Fibroblast of skin of scalp (primary cell): ENCODE measurements at regions not wholly inside any gene's neighbourhood (a gene's known extent, or its start where the extent isn't known, plus 50 kb on each side); places are given as distances from the start of the nearest gene placed in this dataset.
A peak's percentile ranks its signal among the peaks of the same experiment; 100 is the strongest.

ENCODE experiments used
- DNase-seq: peaks from one replicate; pipeline ENCODE4 v3.0.0-alpha.2; 2013

GRCh38 chr11:70537576-70538571 lies 139.5 kb downstream of the CTTN start:
- no peak for DNase-seq

- no peak for DNase-seq
Observed at GRCh38 chr11:70538641-70539359, 140.5 kb downstream of the CTTN start.

GRCh38 chr11:70539360-70540095 lies 141.2 kb downstream of the CTTN start:
- DNase-seq, result no peak

GRCh38 chr11:70540196-70540595 lies 141.9 kb downstream of the CTTN start:
- no peak for DNase-seq

DNA sequence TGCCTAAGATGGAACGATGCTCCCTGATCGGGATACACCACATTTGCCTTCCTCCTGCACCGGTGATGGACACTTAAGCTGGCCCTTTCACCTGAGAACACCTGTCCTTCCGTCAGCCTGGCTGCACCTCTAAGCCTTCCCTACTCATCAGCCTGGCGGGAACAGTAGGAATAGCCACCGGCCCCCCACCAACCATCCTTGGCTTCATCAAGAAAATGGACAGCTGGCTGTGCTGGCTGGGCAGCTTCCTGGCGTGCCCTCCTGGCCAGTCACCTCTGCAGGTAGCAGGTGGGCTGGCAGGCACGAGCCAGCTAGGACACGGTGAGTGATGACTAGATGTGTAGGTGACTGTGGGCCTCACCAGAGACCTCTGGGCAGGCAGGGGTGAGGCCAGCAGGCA lies 142.8 kb downstream of the CTTN start:
- DNase-seq, result no peak

DNA sequence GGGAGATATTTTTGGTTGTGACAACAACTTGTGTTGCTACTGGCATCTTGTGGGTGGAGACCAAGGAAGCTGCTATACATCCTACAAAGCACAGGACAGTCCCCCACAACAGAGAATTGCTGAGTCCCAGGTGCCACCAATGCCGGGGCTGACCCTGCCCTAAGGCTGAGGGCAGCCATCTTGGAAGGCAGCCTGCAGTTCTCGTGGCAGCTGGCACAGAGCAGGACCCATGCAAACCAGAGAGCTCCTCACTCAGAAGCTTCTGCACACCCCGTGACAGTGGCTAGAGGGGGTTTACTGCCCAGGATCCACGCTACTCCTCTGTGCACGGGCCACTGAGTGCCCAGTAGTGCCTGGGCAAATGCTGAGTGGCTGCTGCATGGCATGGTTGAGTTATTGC lies 143.4 kb downstream of the CTTN start:
- DNase-seq, result no peak

DNA sequence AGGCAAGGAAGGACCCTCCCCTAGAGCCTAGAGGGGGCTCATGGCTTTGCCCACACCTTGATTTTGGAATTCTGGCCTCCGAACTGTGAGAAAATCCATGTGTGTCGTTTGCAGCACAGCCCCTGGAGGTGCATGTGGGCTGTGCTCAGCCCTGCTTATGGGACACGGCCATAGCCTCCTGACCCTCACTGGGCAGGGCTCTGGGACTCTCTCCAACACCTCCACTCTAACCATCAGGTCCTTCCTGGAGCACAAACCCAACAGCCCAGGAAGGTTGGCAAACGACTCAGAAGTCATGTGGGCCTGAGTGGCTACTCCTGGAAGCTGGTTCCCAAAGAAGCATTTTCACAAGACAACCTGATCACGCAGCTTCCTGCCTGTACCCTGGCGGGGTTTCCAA lies 144.1 kb downstream of the CTTN start:
- no peak for DNase-seq

DNA sequence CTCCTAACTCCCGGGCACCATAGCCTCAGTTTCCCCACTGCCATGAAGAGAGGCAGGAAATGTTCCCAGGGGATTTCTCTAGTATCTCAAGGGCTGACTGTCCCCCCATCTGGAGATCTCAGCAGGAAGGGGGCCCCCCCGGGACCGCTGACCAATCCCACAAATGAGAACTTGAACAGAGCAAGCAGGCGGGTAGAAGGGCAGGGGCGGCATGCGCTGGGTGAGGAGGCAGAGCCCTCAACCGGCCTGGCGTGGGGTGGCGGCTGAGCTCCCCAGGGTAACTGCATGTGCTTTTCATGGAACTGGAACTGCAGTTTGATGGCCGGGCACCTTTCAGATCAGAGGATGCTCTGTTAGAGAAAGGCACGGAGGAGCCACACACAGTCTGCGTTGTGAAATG lies 144.5 kb downstream of the CTTN start:
- no peak for DNase-seq

DNA sequence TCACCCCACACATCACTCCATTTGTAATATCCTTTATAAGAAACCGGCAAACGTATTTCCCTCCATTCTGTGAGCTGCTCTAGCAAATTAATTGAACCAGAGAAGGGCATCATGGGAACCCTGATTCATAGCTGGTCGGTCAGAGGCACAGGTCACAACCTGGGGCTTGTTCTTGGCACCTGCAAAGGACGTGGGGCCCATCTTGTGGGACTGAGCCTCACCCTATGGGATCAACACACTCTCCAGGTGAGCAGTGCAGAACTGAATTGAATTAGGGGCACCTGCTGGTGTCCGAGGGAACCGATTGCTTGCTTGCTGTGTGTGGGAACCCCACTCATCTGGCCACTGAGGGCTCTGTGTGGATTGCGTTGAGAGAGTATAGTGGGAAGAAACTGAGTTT lies 145.3 kb downstream of the CTTN start:
- DNase-seq, result no peak

- no peak for DNase-seq
Observed at GRCh38 chr11:70544067-70544773, 145.9 kb downstream of the CTTN start.

DNA sequence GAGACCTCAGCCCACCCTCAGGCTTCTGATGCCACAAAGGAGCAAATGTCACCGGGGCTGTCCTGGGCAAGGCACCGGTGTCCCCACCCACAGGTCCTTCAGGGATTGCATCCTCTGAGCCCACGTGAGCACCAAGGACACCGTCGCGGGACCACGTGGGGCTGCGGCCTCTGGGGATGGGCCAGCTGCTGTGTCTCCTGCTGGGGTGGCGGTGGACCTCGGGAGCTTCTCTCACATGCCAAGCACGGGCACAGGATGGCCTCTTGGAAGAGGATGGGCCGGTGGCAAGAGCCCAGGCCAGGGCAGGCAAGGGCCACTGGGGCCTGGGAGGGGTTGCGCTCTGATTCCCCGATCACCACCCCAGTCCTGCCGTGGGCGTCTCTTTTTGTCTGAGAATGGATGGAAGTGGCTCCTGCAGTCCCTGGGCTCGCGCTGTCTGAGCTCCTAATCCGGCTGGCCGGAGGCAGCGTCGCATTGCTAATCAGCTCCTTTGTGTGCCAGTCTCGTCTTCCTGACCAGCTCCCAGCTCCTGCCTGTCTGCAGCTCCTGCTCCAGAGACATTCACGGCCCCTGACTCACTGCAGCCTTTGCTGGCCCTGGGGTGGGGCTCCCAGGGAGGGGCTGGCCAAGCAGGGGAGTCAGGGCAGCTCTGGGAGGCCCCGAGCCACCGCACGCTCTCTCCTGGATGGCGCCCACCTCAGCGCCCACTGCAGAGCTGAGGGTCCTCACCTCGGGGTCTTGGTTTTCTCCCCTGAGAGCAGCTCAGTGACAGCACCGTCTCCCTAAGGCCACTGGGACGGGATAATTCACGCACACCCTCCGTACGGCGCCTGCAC lies 146.7 kb downstream of the CTTN start:
- peak; percentile 20 for DNase-seq

GRCh38 chr11:70545610-70545912 lies 147.2 kb downstream of the CTTN start:
- DNase-seq, result no peak

DNA sequence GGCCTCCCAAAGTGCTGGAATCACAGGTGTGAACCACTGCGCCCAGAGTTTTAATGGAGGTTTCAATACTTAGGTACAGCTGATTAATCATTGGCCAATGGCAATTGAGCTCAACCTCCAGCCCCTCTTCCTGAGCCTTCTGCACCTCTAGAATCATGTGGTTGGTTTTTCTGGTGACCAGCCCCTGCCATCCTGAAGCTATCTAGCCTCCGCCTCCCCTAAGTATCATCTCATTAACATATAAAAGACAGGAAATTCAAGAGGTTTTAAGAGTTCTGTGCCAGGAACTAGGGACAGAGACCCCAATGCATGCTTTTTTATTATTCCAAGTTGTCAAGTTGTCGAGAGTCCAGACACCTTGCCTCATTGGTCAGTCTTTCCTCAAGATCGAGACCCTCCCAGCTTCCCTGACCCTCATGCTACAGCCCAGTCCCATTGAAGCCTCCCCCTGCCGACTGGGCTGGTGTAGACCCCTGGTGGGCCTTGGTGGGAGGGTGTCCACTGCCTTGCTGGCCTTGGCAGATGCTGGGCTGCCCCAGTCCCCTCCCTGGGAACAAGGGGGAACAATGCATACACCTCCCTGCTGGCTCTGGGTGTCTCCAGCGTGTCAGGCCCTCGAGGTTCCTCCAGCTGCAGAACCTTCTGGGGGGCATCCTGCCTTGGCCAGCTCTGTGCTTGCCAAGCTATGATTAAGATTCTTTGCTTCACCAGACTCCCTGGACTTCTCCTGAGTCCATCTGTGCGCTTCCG lies 148.0 kb downstream of the CTTN start:
- DNase-seq, result no peak

GRCh38 chr11:70547386-70547785 lies 149.1 kb downstream of the CTTN start:
- DNase-seq, result no peak

- no peak for DNase-seq
Observed at GRCh38 chr11:70547821-70548670, 149.7 kb downstream of the CTTN start.

GRCh38 chr11:70548976-70549375 lies 150.6 kb downstream of the CTTN start:
- DNase-seq, result no peak

DNA sequence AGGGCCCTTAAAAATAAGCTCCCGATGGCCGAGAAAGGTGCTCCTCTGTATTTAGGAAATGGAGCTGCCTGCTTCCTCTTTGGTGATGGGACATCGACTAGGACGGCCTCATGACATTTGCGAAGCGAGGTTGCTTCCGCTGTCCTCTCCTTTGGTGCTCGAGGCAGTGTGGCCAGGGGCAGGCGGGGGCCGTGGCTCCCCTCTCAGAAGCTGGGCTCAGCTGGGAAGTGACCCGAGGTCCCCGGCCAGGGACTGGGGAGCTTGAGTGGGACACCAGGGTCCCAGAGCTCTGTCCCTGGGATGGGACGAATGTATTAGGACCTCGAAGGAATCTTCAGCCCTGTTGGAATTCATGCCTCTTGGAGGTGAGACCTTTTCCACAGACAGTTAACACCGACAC lies 151.1 kb downstream of the CTTN start:
- no peak for DNase-seq

- DNase-seq, result no peak
Observed at GRCh38 chr11:70549796-70550195, 151.5 kb downstream of the CTTN start.

- no peak for DNase-seq
Observed at GRCh38 chr11:70550456-70551195, 152.3 kb downstream of the CTTN start.
